GM21576 (cell line): ENCODE measurements at regions not wholly inside any gene's neighbourhood (a gene's known extent, or its start where the extent isn't known, plus 50 kb on each side); places are given as distances from the start of the nearest gene placed in this dataset.

Experiments
- ATAC-seq: cut with Tn5 transposase; IDR thresholded peaks from one replicate; pipeline ENCODE4 v1.9.1; 2021; ENCODE audit warnings: mild to moderate bottlenecking, moderate library complexity; ENCODE audit not compliant: unreplicated experiment

GRCh38 chr4:152117520-152117919, 356.7 kb upstream of the GATB start:
- no peak for ATAC-seq

- no peak for ATAC-seq
Measured at GRCh38 chr4:152117054-152117453, 356.2 kb upstream of the GATB start.

- no peak for ATAC-seq
Measured at GRCh38 chr4:152115794-152116193, 355.0 kb upstream of the GATB start.

- no peak for ATAC-seq
Measured at GRCh38 chr4:152115118-152115517, 354.3 kb upstream of the GATB start.

GRCh38 chr4:152114562-152114961, 353.8 kb upstream of the GATB start:
- ATAC-seq: no peak

GRCh38 chr4:152112887-152113286, 352.1 kb upstream of the GATB start:
- ATAC-seq: peak; percentile 64

GRCh38 chr4:152112190-152112589, 351.4 kb upstream of the GATB start:
- ATAC-seq: no peak

- no peak for ATAC-seq
Measured at GRCh38 chr4:152110780-152111179, 350.0 kb upstream of the GATB start.

- ATAC-seq: no peak
Measured at GRCh38 chr4:152109531-152110509, 349.0 kb upstream of the GATB start.

GRCh38 chr4:152107736-152108500, 347.1 kb upstream of the GATB start:
- no peak for ATAC-seq

GRCh38 chr4:152106781-152107321, 346.0 kb upstream of the GATB start:
- no peak for ATAC-seq

- no peak for ATAC-seq
Measured at GRCh38 chr4:152106113-152106763, 345.4 kb upstream of the GATB start.

- ATAC-seq: no peak
Measured at GRCh38 chr4:152104901-152105357, 344.1 kb upstream of the GATB start.

GRCh38 chr4:152104356-152104755, 343.5 kb upstream of the GATB start:
- no peak for ATAC-seq

- no peak for ATAC-seq
Measured at GRCh38 chr4:152103181-152103901, 342.5 kb upstream of the GATB start.

GRCh38 chr4:152102436-152103000, 341.7 kb upstream of the GATB start:
- ATAC-seq: no peak

- ATAC-seq: no peak
Measured at GRCh38 chr4:152101556-152102435, 341.0 kb upstream of the GATB start.

GRCh38 chr4:152100379-152101201, 339.8 kb upstream of the GATB start:
- ATAC-seq: peak; percentile 53
